ENCODE measurements at regions not wholly inside any gene's neighbourhood (a gene's known extent, or its start where the extent isn't known, plus 50 kb on each side); places are given as distances from the start of the nearest gene placed in this dataset.

GRCh38 chr20:48352042-48352441 is 475.8 kb downstream of the PREX1 start:
- Histone ChIP-seq H3K27me3 (replicated peaks) (no peaks in the 10 kb centered on the region), H3K36me3 (replicated peaks) (no peaks in the 10 kb centered on the region), H3K27ac (no peak overlapping the region), H3K4me3 (ENCODE audit: low read depth, low read length) (no peak overlapping the region)
- no peak for TF ChIP-seq CTCF (IDR thresholded peaks at IDR 0.05; ENCODE audit: low read depth, low read length, missing control alignments)
- in situ Hi-C loops (cut with HindIII; ENCODE audit: low pct_ligation_motif_present, low sequenced_read_pairs) = no loop called here
- DNase-seq = no peak

GRCh38 chr20:48350313-48350988 is 477.3 kb downstream of the PREX1 start:
- no peak for DNase-seq
- Histone ChIP-seq H3K36me3 (replicated peaks) (no peaks in the 10 kb centered on the region), H3K4me3 (ENCODE audit: low read depth, low read length) (no peak overlapping the region), H3K27ac (no peak overlapping the region), H3K27me3 (replicated peaks) (no peaks in the 10 kb centered on the region)
- in situ Hi-C loops (cut with HindIII; ENCODE audit: low pct_ligation_motif_present, low sequenced_read_pairs) = no loop called here
- TF ChIP-seq CTCF (IDR thresholded peaks at IDR 0.05; ENCODE audit: low read depth, low read length, missing control alignments) = peak; percentile 27

- TF ChIP-seq CTCF (IDR thresholded peaks at IDR 0.05; ENCODE audit: low read depth, low read length, missing control alignments) = no peak
- Histone ChIP-seq H3K36me3 (replicated peaks) (no peaks in the 10 kb centered on the region), H3K27ac (no peak overlapping the region), H3K27me3 (replicated peaks) (no peaks in the 10 kb centered on the region), H3K4me3 (ENCODE audit: low read depth, low read length) (no peak overlapping the region)
- in situ Hi-C loops (cut with HindIII; ENCODE audit: low pct_ligation_motif_present, low sequenced_read_pairs) = no loop called here
- DNase-seq = no peak
Observed at GRCh38 chr20:48349656-48350055, 478.1 kb downstream of the PREX1 start.

GRCh38 chr20:48348022-48348421 is 479.8 kb downstream of the PREX1 start:
- Histone ChIP-seq H3K36me3 (replicated peaks) (no peaks in the 10 kb centered on the region), H3K4me3 (ENCODE audit: low read depth, low read length) (no peak overlapping the region), H3K27ac (no peak overlapping the region), H3K27me3 (replicated peaks) (no peaks in the 10 kb centered on the region)
- no peak for TF ChIP-seq CTCF (IDR thresholded peaks at IDR 0.05; ENCODE audit: low read depth, low read length, missing control alignments)
- DNase-seq = no peak
- in situ Hi-C loops (cut with HindIII; ENCODE audit: low pct_ligation_motif_present, low sequenced_read_pairs) = no loop called here

- no peak for TF ChIP-seq CTCF (IDR thresholded peaks at IDR 0.05; ENCODE audit: low read depth, low read length, missing control alignments)
- in situ Hi-C loops (cut with HindIII; ENCODE audit: low pct_ligation_motif_present, low sequenced_read_pairs) = no loop called here
- H3K4me3 ChIP-seq (ENCODE audit: low read depth, low read length) = no peak overlapping the region
- no peak overlapping the region for H3K27ac ChIP-seq
- no peak for DNase-seq
- no peaks in the 10 kb centered on the region for H3K27me3 ChIP-seq (replicated peaks)
- H3K36me3 ChIP-seq (replicated peaks) = no peaks in the 10 kb centered on the region
Observed at GRCh38 chr20:48342822-48343513, 484.8 kb downstream of the PREX1 start.

Measured in brain microvascular endothelial cell (primary cell).